GM18511 (cell line): ENCODE measurements at regions not wholly inside any gene's neighbourhood (a gene's known extent, or its start where the extent isn't known, plus 50 kb on each side); places are given as distances from the start of the nearest gene placed in this dataset.
"Not testable (repeated sequence)": the region's sequence is repeated elsewhere in the genome, so short reads cannot be mapped to it uniquely, and the experiment has no call there.

ENCODE experiments used
- ATAC-seq: cut with Tn5 transposase; IDR thresholded peaks from one replicate; pipeline ENCODE4 v1.9.1; 2021; ENCODE audit warnings: mild to moderate bottlenecking, moderate library complexity; ENCODE audit not compliant: unreplicated experiment

GRCh38 chrX:83588409-83588808 is 80.3 kb downstream of the POU3F4 start:
- ATAC-seq = no peak

DNA sequence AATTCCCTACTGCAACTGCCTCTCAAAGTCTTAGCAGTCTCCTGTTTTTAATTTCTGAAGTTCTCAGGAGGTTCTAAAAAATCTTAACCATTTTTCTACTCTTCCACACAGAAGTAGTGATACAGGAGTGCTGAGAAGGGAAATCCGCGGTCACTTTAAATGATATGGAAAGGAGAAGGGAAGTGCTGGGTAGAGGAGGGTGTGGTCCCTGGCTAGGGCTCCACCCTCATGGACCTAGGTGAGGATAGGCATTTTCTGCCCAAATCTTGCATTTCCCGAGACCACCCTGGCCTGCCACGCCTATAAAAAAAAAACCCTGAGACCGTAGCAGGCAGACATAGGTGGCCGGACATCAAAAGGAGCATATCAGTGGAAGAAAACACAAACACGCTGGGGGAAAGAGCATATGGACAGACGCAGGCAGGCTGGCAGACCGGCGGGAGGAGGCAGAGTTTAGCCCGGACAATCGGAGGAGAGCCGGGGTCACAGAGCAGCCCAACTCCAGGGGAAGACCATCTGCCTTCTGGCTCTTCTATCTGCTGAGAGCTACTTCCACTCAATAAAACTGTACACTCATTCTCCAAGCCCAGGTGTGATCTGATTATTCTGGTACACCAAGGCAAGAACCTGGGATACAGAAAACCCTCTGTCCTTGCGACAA is 85.7 kb downstream of the POU3F4 start:
- ATAC-seq = no peak

GRCh38 chrX:83630662-83631061 is 122.6 kb downstream of the POU3F4 start:
- no peak for ATAC-seq

- ATAC-seq = not testable (repeated sequence)
Measured at GRCh38 chrX:83649706-83650105, 141.6 kb downstream of the POU3F4 start.

DNA sequence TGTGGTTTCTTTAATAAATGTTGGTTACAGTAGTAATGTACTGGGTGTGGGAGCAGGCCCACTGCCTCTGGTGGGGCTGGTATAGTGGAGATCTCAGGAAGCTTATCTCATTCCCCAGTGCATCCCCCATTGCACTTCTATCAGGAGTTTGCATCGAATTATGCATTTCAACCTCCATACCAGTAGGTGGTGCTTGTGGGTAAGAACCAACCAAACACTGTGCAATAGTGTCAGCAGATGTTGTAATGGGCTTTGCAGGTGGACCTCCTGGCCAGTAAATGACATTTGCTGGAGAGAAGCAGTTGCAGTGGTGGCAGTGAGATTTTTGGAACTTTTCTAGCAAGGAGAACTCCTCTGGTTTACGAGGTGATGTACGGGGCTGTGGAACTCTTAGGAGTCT is 150.6 kb downstream of the POU3F4 start:
- ATAC-seq = peak; percentile 83
